ENCODE measurements at regions not wholly inside any gene's neighbourhood (a gene's known extent, or its start where the extent isn't known, plus 50 kb on each side); places are given as distances from the start of the nearest gene placed in this dataset.
"Not testable (repeated sequence)": the region's sequence is repeated elsewhere in the genome, so short reads cannot be mapped to it uniquely, and the experiment has no call there.

GRCh38 chr7:55675589-55675988, 103.3 kb upstream of the VOPP1 start:
- H3K36me3 ChIP-seq; H3K27me3 ChIP-seq; H3K9me3 ChIP-seq; H3K27ac ChIP-seq; ATAC-seq; DNase-seq; H3K4me1 ChIP-seq; intact Hi-C loops (cut with DNase I); H3K4me3 ChIP-seq: not testable (repeated sequence)
- WGBS, 2 donors: 80 to 95% methylated on average over 1 of the region's 1 CpG

GRCh38 chr7:55673525-55673924, 101.2 kb upstream of the VOPP1 start:
- H3K4me1 ChIP-seq; intact Hi-C loops (cut with DNase I); H3K36me3 ChIP-seq; H3K9me3 ChIP-seq; DNase-seq; ATAC-seq; H3K27ac ChIP-seq; H3K4me3 ChIP-seq; H3K27me3 ChIP-seq: not testable (repeated sequence)

- no CpG with 5 or more reads among the region's 1 CpG for WGBS, 2 donors
- H3K4me1 ChIP-seq: not testable (repeated sequence)
These were observed 99.8 kb upstream of the VOPP1 start for GRCh38 chr7:55672084-55672483.

DNA sequence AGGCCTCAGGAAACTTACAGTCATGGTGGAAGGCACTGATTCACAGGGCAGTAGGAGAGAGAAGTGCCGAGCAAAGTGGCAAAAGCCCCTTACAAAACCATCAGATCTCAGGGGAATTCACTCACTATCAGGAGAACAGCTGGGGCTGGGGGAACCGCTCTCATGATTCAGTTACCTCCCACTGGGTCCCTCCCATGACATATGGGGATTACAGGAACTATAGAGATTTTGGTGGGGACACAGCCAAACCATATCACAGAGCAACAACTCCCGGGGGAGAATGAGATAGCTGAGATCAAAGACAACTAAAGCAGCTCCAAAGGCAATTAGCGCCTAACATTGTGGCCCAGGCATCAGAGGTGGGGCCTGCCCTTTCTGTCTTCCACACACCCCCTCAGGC, 85.4 kb upstream of the VOPP1 start:
- no peaks in the 10 kb centered on the region for H3K27me3 ChIP-seq
- ATAC-seq: no peak
- no peak overlapping the region for H3K4me3 ChIP-seq
- intact Hi-C loops (cut with DNase I): no loop called here
- no peaks in the 10 kb centered on the region for H3K9me3 ChIP-seq
- TF ChIP-seq, protein P1, sequence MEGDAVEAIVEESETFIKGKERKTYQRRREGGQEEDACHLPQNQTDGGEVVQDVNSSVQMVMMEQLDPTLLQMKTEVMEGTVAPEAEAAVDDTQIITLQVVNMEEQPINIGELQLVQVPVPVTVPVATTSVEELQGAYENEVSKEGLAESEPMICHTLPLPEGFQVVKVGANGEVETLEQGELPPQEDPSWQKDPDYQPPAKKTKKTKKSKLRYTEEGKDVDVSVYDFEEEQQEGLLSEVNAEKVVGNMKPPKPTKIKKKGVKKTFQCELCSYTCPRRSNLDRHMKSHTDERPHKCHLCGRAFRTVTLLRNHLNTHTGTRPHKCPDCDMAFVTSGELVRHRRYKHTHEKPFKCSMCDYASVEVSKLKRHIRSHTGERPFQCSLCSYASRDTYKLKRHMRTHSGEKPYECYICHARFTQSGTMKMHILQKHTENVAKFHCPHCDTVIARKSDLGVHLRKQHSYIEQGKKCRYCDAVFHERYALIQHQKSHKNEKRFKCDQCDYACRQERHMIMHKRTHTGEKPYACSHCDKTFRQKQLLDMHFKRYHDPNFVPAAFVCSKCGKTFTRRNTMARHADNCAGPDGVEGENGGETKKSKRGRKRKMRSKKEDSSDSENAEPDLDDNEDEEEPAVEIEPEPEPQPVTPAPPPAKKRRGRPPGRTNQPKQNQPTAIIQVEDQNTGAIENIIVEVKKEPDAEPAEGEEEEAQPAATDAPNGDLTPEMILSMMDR (IDR thresholded peaks at IDR 0.05): no peak
- H3K4me1 ChIP-seq: no peaks in the 10 kb centered on the region
- no peaks in the 10 kb centered on the region for H3K36me3 ChIP-seq
- DNase-seq: no peak
- 34 to 36% methylated on average over 4 of the region's 4 CpGs for WGBS, 2 donors
- H3K27ac ChIP-seq: no peak overlapping the region

More at GRCh38 chr7:55672084-55672483, 99.8 kb upstream of the VOPP1 start:
- DNase-seq; H3K27ac ChIP-seq; intact Hi-C loops (cut with DNase I); H3K9me3 ChIP-seq; H3K36me3 ChIP-seq; H3K4me3 ChIP-seq; H3K27me3 ChIP-seq; ATAC-seq: not testable (repeated sequence)

- WGBS, 2 donors: 46 to 60% methylated on average over 2 of the region's 2 CpGs
- Histone ChIP-seq H3K27ac (no peak overlapping the region), H3K4me1 (no peaks in the 10 kb centered on the region), H3K4me3 (no peak overlapping the region), H3K27me3 (no peaks in the 10 kb centered on the region), H3K36me3 (no peaks in the 10 kb centered on the region), H3K9me3 (no peaks in the 10 kb centered on the region)
- TF ChIP-seq, protein P1 (IDR thresholded peaks at IDR 0.05): no peak
- intact Hi-C loops (cut with DNase I): no loop called here
- DNase-seq: no peak
- no peak for ATAC-seq
These were observed 78.8 kb upstream of the VOPP1 start for GRCh38 chr7:55651057-55651456.

DNA sequence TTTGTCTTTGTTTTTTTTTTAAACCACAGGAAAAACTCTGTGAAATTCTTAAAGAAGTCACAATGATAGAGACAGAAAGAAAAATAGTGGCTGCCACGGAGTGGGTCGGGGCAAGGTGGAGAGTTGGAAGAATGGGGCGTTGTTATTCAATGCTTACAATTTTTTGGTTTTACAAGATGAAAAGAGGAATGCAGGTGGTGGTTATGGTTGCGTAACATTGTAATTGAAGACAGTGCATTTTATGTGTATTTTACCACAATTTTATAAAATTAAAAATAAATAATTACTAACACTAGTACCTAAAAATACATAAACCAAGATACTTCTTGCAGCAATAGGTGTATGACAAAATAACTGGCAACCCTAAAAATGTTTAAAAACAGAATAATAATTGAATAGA, 76.9 kb upstream of the VOPP1 start:
- no peak overlapping the region for H3K4me3 ChIP-seq
- H3K4me1 ChIP-seq: no peaks in the 10 kb centered on the region
- DNase-seq (no peak), ATAC-seq (no peak)
- no peaks in the 10 kb centered on the region for H3K9me3 ChIP-seq
- no peak overlapping the region for H3K27ac ChIP-seq
- 95% methylated on average over 4 of the region's 4 CpGs for WGBS, 2 donors
- no peaks in the 10 kb centered on the region for H3K27me3 ChIP-seq
- H3K36me3 ChIP-seq: no peaks in the 10 kb centered on the region
- TF ChIP-seq, protein P1 (IDR thresholded peaks at IDR 0.05): no peak
- intact Hi-C loops (cut with DNase I): loop anchor here in 5 of 10 donors (10.0 kb wide), 3 partner anchors 76 to 426 kb away; partner anchors contain the start of gene NIPSNAP2 (in 2 of the 5)

Measured in heart right ventricle (tissue), 16 donors.